ENCODE measurements at regions not wholly inside any gene's neighbourhood (a gene's known extent, or its start where the extent isn't known, plus 50 kb on each side); places are given as distances from the start of the nearest gene placed in this dataset.
"Not testable (repeated sequence)": the region's sequence is repeated elsewhere in the genome, so short reads cannot be mapped to it uniquely, and the experiment has no call there.

DNA sequence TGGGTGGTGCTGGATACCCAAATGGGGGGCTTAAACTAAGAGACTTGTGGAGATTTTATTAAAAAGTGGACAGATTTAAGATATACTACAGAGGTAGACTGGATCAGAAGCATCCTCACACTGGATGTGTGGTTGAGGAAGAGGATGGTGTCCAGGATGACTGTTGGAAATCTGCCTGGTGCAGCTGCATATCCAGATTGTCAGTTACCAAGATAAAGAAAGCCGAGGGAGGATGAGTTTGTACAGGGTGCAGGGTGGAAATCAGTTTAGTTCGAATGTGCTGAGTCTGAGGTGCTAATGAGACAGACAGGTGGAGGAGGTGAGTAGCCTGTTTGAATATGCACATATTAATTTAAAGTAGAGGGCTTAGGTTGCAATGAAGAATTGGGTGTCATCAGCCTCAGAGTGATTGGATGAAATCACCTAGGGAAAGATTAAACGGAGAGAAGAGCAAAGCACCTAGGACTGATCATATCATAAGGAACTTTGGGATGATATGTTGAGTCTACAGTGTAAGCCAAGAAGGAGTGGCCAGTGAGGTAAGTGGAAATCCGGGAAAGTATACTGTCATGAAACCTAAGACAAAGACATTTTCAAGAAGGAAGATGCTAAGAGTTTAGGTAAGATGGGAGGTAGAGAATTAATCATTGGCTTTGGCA lies 74.1 kb upstream of the GOLGA8B start:
- DNase-seq (ENCODE audit: low read depth), result no peak
- no peak overlapping the region for H3K4me3 ChIP-seq (ENCODE audit: low read length)
- TF ChIP-seq, protein P1, sequence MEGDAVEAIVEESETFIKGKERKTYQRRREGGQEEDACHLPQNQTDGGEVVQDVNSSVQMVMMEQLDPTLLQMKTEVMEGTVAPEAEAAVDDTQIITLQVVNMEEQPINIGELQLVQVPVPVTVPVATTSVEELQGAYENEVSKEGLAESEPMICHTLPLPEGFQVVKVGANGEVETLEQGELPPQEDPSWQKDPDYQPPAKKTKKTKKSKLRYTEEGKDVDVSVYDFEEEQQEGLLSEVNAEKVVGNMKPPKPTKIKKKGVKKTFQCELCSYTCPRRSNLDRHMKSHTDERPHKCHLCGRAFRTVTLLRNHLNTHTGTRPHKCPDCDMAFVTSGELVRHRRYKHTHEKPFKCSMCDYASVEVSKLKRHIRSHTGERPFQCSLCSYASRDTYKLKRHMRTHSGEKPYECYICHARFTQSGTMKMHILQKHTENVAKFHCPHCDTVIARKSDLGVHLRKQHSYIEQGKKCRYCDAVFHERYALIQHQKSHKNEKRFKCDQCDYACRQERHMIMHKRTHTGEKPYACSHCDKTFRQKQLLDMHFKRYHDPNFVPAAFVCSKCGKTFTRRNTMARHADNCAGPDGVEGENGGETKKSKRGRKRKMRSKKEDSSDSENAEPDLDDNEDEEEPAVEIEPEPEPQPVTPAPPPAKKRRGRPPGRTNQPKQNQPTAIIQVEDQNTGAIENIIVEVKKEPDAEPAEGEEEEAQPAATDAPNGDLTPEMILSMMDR (conservative IDR thresholded peaks at IDR 0.05; ENCODE audit: low read length), result no peak

DNA sequence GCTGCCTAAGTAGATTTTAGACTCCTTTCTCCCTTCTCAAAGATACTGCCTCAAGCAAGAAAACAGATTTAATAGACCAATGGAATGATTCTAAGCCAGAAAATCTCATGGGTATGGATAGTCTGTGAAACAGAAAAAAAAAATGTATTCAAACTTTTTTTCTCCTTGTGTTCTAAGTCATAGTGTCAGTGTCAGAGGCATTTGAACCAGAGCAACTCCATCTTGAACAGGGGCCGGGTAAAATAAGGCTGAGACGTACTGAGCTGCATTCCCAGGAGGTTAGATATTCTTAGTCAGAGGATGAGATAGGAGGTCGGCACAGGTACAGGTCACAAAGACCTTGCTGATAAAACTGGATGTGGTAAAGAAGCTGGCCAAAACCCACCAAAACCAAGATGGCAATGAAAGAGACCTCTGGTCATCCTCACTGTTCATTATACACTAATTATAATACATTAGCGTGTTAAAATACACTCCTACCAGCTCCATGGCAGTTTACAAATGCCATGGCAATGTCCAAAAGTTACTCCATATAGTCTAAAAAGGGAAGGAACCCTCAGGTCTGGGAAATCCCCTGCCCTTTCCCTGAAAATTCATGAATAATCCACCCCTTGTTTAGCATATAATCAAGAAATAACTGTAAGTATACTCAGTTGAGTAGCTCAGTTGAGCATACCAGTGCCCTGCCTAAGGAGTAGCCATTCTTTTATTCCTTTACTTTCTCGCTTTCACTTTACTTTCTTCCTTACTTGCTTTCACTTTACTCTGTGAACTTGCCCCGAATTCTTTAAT lies 72.8 kb upstream of the GOLGA8B start:
- DNase-seq (ENCODE audit: low read depth), result no peak
- TF ChIP-seq, protein P1 (conservative IDR thresholded peaks at IDR 0.05; ENCODE audit: low read length), result no peak
- H3K4me3 ChIP-seq (ENCODE audit: low read length), result no peak overlapping the region

DNA sequence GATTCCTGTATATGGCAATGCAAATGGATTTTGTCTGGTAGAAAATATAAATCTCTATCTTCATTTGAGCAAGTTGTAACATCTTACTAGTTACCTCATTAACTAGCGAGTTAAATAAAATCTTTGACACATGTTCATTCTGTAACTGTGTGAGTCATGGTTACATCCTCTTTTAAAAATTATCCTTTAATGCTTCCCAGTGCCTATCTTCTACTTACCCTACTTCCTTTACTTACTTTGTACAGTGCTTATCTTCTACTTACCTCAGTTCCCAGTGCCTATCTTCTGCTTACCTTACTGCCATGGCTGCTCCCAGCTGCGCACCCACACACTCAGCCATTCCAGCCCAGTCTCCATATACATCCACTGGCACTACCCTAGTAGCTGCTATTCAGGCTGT lies 71.9 kb upstream of the GOLGA8B start:
- H3K4me3 ChIP-seq (ENCODE audit: low read length), result no peak overlapping the region
- TF ChIP-seq, protein P1 (conservative IDR thresholded peaks at IDR 0.05; ENCODE audit: low read length), result no peak
- DNase-seq (ENCODE audit: low read depth), result no peak

DNA sequence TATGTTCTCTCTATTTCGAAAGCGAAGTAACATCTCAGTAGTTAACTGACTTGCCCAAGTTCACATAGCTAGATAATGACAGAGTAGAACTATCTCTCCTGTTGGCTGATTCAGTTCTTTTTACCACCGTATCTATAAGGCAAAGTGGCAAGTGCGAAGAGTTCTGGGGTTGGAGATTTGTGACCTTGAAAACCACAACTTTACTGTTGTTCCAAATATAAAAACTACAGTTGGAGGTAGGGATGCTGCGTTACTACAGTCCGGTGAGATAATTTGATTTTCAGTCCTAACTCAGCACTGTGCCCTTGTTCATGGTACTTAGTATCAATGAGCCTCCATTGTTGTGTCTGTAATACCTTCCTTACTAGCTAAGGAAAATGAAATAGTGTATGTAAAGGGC lies 71.2 kb upstream of the GOLGA8B start:
- TF ChIP-seq, protein P1 (conservative IDR thresholded peaks at IDR 0.05; ENCODE audit: low read length), result no peak

DNA sequence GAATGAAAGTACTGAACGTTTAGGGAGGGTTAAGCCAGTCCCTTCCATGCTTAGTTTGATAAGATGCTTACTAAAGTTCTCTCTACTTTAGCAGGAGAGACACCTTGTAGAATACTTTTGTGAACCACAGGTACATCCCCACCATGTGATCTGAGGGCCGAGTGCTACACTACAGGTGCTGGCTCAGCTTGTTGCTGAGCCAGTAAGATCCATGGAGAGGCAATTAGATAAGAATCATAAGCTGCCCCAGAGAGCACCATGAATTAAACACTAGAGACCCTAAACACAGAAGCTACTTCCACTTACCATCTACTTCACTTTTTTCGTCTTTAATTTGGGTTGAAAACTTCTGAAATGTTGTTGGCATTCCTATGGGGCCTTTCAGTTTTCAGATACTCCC lies 70.5 kb upstream of the GOLGA8B start:
- no peak overlapping the region for H3K4me3 ChIP-seq (ENCODE audit: low read length)
- DNase-seq (ENCODE audit: low read depth), result no peak
- TF ChIP-seq, protein P1 (conservative IDR thresholded peaks at IDR 0.05; ENCODE audit: low read length), result no peak

More for the DNA sequence above, 71.2 kb upstream of the GOLGA8B start:
- H3K4me3 ChIP-seq (ENCODE audit: low read length), result no peak overlapping the region
- DNase-seq (ENCODE audit: low read depth), result no peak

DNA sequence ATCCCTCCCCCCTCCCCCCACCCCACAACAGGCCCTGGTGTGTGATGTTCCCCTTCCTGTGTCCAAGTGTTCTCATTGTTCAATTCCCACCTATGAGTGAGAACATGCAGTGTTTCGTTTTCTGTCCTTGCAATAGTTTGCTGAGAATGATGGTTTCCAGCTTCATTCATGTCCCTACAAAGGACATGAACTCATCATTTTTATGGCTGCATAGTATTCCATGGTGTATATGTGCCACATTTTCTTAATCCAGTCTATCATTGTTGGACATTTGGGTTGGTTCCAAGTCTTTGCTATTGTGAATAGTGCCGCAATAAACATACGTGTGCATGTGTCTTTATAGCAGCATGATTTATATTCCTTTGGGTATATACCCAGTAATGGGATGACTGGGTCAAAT lies 69.9 kb upstream of the GOLGA8B start:
- DNase-seq (ENCODE audit: low read depth); H3K4me3 ChIP-seq (ENCODE audit: low read length): not testable (repeated sequence)

DNA sequence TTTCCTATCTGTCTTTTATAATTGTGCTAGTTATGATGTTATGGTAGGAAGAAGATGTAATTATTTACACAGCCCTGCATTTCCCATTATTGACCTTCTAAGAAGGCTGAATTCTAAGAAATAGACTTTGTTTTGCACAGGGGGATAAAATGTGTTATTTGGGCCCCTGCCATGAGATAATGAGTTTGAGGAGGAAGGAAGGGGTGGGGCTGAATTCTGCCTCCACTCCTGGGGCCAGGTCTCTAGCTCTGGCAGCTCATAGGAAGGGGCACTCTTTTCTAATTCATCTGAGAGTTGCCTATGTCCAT lies 69.2 kb upstream of the GOLGA8B start:
- no peak overlapping the region for H3K4me3 ChIP-seq (ENCODE audit: low read length)
- no peak for DNase-seq (ENCODE audit: low read depth)
- TF ChIP-seq, protein P1 (conservative IDR thresholded peaks at IDR 0.05; ENCODE audit: low read length), result no peak
